ENCODE measurements at regions not wholly inside any gene's neighbourhood (a gene's known extent, or its start where the extent isn't known, plus 50 kb on each side); places are given as distances from the start of the nearest gene placed in this dataset.

GRCh38 chr14:83314764-83315163 lies 1781.1 kb upstream of the SEL1L start:
- TF ChIP-seq EZH2phosphoT487 (IDR thresholded peaks at IDR 0.05; ENCODE audit: insufficient read depth, low read depth) = no peak
- TF ChIP-seq EZH2 (IDR thresholded peaks at IDR 0.05; ENCODE audit: insufficient read depth, poor library complexity, severe bottlenecking) = no peak
